Neural progenitor cell (in vitro differentiated cells): ENCODE measurements at regions not wholly inside any gene's neighbourhood (a gene's known extent, or its start where the extent isn't known, plus 50 kb on each side); places are given as distances from the start of the nearest gene placed in this dataset.

Experiments used
- CTCF ChIP-seq: fragments of 200-600 bp; sonication (generic); IDR thresholded peaks from 2 replicates; pipeline ENCODE4 v1.5.1; 2017; ENCODE audit warnings: antibody characterized with exemption, mild to moderate bottlenecking
- EZH2 ChIP-seq: fragments of 200-600 bp; sonication (generic); IDR thresholded peaks from 2 replicates; pipeline ENCODE4 v1.6.1; 2017; ENCODE audit warnings: antibody characterized with exemption, mild to moderate bottlenecking, moderate library complexity
- EZH2phosphoT487 ChIP-seq: fragments of 200-600 bp; sonication (generic); IDR thresholded peaks from 2 replicates; pipeline ENCODE4 v1.6.1; 2017; ENCODE audit warnings: antibody characterized with exemption

DNA sequence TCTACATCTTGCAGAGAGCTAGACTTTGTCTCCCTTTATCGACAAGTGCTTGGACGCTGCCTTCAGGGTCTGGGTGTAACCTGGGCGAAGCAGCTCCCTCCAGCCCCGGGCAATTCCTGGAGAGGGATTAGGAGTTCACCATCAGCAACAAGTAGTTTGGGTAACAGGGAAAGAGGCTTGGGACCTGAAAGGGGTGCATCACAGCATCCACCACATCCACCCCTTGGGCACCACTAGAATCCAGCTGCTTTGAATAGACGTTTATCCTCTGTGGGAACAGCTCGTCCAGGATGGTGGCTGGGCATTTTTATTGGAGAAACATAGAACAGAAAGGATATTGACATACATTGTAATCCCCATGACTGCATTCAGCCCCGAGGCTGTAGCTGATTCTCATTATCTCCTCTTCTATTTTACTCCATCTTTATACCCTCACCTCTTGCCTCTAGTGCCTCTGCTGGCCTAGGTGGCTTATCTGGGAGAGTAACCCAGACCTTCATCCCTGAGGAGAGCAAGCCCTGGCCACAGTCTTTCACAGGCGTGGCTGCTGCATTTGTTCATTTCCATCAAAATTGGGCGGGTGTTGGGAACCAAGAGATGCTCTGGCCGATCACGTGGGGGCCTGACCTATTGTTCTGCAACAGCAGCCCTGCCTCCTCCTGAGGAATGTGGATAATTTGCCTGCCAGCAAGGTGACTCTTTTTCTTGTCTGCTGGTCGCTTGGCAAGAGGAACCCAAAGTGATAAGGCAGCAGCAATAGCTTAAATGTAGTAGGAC, 109.2 kb upstream of the RALGAPA2 start:
- no peak for TF ChIP-seq CTCF
- TF ChIP-seq EZH2phosphoT487, result no peak
- TF ChIP-seq EZH2, result no peak
